ENCODE measurements at regions not wholly inside any gene's neighbourhood (a gene's known extent, or its start where the extent isn't known, plus 50 kb on each side); places are given as distances from the start of the nearest gene placed in this dataset.
"Not testable (repeated sequence)": the region's sequence is repeated elsewhere in the genome, so short reads cannot be mapped to it uniquely, and the experiment has no call there.

DNA sequence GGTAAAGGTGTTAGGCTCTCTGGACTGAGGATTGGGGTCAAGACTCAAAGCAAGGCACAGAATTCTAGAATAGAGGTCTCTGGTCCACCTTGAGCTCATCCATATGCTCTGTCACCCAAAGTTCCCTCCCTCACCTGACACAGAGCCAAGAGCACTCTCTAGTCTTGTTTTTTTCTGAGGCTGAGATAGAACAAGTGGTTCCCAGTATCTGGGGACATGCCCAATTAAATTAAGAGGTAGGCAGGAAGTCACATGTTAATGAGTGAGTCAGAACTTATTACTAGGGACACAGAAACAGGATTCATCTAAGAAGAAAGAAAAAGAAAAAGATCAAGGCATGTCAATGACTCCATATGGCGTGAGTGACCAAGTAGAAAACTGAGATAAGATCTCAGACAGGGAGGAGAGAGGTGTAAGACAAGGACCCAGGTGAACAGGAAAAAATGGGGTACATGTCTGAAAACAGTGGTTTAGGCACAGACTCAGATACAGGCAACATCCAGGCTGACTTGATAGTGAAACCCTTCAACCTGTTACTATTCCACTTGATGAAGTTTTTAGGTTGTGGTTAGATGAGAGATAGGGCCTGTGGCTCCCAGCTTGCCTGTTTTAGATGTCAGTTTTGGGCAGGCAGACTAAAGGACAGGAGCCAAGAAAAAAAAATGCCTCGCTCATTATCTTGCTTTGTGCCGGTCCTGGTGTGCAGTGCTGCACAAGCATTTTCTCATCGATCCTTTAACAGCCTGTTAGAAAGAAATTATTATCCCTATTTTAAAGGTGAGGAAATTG, 609.9 kb downstream of the CCSER2 start:
- no peak for DNase-seq (ENCODE audit: low spot score)

DNA sequence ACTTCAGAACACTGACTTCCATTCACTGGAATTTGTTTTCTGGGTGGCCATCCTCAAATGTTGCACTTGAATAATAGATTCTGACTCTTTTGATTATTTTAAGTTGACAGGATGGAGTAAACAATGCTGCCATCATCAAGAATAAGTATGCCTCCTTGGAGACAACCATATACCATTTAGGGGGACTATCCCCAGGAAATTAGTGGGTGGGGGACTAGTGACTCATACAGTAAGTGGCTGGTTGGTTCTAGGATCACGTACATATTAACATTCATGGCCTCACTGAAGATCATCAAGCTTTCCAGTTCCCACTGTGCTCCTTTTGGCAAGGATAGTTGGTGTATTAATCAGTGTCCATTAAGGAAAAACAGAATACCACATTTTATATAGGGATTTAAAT, 615.2 kb downstream of the CCSER2 start:
- DNase-seq (ENCODE audit: low spot score): no peak

DNA sequence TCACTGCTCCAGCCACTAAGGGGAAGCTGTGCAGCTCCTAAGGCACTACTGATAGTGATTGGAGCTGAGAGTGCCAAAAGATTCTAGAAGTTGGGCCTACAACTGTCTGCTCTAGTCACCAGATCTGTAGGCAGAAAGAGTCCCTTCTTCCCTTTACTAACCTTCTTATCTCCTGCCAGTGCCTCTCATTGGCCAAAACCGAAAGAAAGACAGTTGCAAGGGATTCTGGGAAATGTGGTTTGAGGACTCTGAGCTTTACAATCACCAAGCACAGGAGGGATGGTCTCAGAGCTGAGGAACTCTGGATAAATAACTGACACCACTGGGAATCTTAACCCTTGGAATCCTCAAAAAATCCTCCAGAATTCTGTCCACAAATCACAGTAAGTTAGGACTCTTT, 615.8 kb downstream of the CCSER2 start:
- no peak for DNase-seq (ENCODE audit: low spot score)

DNA sequence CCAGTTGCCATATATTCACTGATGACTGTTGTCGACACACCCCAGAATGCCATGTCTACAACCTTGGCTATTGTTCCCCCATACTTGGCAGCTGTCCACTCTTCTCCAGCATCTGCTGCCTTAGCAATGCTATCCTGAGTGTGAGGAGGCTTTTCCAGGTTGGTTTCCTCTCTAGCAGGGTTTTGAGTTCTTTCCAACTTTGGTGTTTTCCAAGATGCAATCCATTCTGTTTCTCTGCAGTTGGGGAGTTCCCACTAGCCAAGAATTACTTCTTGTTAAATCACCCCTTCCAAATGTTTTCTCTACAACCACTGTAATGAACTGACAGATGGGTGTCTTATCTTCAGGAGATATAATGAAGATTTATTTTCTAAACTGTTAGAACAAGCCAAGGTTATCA, 617.4 kb downstream of the CCSER2 start:
- no peak for DNase-seq (ENCODE audit: low spot score)

DNA sequence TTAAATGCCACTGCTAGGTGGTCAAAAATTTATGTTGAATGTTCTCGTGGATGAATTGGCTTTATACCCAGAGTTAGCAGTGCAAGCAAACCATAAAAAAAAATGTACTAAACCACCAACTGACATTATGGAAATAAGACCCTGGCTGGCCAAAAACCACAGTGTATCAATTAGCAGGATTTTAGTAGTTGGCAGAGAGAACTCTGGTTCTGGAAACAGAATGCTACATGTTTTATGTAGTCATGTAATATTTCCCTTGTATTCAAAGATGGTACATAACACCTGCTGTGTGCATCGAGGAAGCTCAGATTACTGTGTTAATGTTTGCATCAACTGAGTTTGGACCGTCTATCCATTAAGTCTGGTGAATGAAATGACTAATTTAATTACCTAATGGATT, 618.5 kb downstream of the CCSER2 start:
- no peak for DNase-seq (ENCODE audit: low spot score)

DNA sequence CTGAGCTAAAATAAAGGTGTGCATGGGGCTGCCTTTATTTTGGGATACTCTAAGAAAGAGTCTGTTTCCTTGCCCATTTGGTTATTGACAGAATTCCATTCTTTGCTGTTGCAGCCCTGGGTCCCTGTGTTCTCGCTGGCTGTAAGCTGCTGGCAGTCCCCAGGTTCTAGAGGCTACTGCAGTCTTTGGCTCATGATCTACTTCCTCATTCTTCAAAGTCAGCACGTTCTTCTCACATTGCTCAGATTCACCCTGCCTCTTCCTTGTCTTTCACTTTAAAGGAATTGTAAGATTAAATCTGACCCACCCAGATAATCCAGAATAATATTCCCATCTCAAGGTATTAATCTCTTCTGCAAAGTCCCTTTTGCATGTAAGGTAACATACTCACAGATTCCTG, 620.3 kb downstream of the CCSER2 start:
- no peak for DNase-seq (ENCODE audit: low spot score)

DNA sequence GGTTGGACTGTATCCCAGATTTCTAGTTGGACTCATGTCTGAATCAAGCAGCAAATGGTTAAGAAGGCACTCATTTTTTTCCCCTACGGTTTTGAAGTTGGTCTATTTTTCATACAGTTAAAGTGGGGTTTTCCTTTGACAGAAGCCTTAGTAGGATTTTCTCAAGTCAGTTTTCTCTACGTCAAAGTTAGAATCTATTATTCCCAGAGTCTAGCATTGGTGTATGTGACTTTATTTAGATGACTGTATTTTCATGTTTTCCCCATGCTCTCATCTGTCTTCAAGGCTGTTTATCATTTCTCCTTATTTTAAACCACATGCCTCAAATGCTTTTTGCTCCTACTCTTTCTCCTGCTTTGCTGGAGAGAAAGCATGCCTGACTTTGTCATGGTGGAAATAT, 623.2 kb downstream of the CCSER2 start:
- DNase-seq (ENCODE audit: low spot score): no peak

DNA sequence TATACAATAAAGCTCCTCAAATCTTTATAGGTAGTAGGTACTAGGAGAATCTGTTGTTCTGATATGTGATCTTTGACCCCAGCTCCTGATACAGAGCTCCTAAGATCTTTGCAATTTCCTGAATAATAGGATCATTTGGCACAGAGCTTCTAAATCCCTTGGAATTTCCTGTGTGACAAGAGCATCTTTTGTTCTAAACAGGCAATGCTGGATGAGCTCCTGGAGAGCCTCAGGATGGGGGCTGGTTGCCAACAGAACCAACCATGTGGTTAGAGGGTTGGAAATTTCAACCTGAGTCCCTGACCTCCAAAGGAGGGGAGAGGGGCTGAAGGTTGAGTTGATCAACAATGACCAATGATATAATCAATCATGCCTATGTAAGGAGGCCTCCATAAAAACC, 629.0 kb downstream of the CCSER2 start:
- no peak for DNase-seq (ENCODE audit: low spot score)

DNA sequence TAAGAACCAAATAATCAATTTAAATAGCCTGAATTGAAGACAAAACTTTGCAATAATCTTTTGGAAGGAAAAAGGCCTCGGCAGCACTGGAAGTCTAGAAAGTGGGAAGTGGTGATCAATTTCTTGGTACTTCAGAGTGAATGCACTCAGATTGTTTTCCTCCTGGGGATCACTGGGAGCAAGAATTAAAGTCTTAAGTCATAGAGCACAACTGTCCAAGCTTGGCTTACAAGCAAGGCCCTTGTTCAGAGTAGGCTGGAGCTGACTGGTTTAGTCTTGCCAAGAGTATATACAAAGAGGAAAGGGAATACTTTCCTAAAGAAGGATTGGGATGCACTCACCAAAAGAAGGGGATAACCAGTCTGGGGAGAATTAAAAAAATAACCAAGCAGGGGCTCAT, 637.1 kb downstream of the CCSER2 start:
- DNase-seq (ENCODE audit: low spot score): no peak

DNA sequence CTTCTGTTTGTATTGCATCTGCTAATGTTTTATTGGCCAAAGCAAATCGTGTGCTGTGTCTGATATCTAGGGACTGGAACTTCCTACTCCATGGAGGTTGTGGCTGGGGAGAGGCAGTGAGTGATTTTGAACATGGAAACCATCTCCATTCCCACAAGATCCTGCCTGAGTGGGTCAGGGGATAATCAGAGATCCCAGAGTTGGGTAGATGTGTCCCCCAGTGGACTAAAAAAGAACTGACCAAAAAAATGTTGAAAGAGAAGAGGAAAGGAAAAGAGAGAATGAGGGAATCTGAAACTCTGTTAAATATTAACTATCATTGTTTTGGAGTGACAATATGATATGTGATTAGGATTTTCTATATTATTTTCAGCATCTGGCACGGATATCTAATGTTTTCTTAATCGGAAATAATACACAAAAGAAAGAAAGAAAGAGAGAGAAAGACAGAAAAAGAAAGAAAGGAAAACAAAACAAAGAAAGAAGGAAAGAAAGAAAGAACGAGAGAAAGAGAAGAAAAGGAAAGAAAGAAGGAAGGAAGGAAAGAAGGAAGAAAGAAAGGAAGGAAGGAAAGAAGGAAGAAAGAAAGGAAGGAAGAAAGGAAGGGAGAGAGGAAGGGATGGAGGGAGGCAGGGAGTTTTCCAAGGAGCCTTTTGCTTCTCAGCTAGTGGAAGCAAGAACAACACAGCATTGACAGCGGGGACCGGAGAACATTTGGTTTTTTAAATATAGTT, 638.5 kb downstream of the CCSER2 start:
- no peak for DNase-seq (ENCODE audit: low spot score)

DNA sequence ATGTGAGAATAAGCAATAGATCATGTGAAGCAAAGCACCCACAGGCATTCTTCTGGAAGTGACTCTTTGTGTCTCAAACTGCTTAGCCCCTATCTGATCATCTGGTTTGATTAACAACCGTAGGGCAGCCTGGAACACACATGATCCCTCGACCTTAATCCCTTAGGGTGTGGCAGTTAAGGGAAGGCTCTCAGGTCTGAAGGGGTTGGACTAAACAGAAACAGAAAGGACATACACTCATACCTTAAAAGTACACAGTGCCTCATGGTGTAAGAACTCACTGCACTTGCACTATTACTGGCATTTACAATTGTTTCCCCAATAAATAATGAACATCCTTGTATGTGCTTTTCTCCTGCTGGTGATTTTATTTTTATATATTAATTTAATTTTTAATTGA, 640.9 kb downstream of the CCSER2 start:
- not testable (repeated sequence) for DNase-seq (ENCODE audit: low spot score)

DNA sequence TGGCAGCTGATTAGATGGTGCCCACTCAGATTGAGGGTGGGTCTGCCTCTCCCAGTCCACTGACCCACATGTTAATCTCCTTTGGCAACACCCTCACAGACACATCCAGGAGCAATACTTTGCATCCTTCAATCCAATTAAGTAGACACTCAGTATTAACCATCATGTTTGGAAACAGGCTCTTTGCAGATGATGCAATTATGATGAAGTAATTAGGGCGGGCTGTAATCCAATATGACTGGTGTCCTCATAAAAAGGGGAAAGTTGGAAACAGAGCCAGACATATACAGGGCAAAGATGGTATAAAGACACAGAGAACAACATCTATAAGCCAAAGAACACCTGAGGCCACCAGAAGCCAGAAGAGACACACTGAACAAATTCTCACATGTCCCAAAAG, 658.6 kb downstream of the CCSER2 start:
- DNase-seq (ENCODE audit: low spot score): no peak

DNA sequence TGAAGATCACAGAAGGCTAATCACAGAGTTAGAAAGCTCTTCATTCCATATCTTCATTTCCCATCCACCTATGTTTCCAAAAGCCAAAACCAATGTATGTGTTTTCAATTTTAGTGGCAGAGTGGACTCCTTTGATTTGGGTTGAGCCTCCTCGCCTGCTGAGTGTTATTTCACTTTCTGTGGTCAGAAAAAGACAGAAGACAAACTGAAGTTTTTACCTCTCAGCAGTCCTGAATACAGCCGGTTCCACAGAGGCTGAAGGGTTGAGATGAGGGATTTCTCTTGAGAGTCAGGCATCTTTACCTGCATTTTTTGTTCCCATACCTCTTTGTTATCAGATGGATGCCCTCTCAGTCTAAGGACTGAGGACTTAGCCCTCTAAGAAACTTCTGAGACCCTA, 659.6 kb downstream of the CCSER2 start:
- DNase-seq (ENCODE audit: low spot score): no peak

DNA sequence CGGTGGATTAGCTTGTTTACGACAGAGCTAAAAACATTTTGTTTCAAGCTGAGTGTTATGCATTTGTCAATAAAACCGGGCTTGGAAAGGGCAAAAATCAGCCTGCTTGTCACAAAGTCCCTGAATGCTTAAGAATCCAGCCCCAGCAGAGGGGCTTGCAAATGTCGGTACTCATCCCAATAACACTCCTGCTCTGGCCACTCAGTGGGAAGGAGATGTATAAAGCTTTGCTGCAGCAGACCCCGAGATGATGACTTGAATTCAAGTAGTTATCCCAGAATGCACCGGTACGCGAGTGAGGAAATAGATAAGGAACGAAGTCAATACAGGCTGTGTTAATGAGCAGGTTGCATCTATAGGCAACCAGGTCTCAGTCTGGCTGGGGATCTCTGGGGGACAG, 662.3 kb downstream of the CCSER2 start:
- DNase-seq (ENCODE audit: low spot score): no peak

DNA sequence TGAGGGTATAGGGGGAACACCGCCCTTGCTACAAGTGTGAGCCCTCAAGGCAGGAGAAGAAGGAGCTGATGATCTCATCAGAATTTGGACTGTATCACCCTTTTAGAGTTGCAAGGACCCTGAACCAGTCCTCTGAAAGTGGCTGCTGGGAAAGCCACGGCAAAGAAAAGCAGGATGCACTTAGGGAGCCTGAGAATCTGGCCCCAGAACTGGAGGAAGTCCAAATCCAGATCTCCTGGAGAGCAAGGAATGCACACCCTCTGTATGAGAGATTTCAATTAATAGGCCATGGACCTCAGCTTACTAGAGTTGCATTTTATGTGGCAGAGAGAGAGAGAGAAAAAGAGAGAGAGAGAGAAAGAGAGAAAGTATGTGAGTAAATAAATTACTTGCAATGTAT, 662.9 kb downstream of the CCSER2 start:
- DNase-seq (ENCODE audit: low spot score): no peak

DNA sequence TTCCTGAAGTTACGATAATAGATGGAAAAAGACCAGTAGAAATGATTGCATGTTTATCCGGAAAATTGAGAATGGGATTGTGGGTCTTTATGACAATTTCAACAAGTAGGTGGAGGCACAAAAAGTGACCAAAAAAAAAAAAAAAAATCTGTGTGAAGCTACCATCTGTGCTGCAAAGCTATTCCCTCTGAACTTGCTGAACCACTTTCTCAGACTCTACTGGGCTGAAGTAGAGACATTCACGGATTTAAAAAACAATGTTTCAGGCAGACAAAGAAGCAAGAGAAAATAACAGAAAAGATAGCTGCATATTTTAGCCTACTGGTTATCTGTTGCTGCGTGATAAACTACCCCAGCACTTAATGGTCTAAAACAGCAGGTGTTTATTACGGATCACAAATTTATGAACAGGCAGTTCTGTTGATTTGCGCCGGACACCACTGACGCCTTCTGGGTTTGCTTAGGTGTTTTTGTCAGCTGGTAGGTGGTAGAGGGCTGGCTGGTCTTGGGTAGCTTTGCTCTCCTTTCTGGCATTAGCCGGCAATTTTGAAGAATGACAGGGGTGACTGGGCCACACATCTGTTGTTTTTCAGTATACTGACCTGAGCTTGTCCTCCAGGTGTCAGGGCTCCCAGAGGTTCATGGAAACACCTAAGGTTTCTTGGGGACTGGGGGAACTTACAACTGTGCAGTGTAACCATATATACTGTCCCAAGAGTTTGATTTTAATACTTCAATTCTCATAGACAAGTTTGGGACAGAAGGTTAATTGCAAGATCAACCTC, 665.1 kb downstream of the CCSER2 start:
- DNase-seq (ENCODE audit: low spot score): no peak

DNA sequence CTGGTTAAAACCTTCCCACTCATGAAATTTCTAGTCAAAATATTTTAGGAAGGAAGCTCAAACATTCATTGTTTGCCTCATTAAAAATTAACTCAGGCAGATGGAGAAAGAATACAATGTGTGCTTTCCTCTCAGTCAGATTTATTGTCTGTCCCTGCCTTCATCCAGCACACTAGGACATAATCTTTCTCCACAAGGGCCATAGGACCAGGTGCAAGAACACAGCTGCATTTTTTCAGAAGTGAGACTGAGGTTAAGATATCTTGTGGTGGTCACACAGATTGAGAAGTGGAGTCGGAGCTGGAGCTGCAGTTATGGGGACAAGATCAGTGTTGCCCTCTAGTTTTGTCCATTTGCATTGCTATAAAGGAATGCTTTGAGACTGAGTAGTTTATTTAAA, 666.3 kb downstream of the CCSER2 start:
- no peak for DNase-seq (ENCODE audit: low spot score)

DNA sequence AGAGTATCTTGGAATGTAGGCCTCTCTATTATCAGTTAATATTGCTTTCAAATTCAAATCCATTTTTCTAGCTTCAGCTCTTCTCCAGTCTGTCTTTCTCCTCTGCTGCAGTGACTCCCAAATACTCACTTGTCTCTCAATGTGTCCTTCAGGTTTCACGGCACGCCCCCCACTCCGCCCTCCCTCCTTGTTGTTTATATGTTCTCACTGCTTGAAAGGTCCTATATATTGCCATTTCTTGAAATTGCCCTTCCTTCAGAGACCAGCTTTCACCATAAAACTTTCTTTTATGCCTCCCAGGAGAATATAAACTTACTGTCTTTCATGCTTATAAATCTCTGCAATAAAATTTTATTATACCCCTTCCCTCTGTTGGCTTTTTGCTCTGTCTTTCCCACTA, 668.2 kb downstream of the CCSER2 start:
- no peak for DNase-seq (ENCODE audit: low spot score)

DNA sequence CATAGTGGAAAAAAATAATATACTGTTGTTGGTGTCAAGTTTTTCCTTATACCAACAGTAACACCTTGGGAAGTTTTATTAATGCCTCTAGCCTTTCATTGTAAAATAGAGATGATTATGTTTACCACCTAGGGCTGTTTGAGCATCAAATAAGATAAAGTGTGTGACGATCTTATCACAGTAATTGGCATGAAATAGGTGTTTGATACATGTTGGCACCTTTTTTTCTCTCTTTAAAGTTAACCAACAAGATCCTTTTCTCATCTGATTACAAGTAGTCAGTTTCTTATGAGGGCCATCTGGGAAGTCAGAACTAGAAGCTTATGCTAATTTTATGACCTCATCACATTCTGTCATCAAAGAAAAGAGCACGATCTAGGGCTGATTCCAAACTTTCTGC, 669.5 kb downstream of the CCSER2 start:
- DNase-seq (ENCODE audit: low spot score): no peak

DNA sequence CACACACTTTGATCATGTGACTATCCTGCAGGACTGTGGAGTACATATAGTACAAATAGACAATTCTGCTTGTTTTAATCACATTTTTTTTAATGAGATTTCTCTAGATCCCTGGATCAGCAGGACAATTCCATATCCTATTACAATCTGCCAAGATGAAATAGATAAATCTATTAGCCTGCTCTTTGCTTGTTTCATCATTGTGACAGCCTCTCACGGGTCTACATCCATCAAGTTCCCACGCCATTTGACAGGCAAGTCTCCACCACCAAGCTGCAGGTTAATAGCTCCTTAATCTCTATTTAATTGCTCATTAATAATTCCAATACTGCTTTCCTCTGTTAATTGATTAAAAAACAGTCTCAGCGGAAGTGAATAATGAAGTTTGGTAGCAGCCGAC, 671.5 kb downstream of the CCSER2 start:
- no peak for DNase-seq (ENCODE audit: low spot score)

DNA sequence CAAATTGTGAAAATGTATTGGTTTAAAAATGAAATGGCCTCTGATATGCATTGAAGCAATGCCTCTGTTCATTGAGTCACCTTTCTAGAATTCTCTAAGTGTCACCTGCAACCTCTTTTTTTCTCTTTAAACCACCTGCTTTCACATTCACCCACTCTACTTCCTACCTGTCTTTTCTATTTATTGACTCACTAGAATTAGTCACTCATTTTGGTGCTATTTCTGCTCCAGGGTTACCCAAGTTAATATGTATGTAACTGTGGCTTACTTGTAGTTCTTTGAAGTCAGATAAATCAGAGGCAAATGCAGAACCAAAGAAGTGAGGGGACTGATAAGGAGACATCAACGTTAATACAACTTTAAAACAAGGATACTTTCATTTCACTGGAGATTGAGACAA, 674.7 kb downstream of the CCSER2 start:
- DNase-seq (ENCODE audit: low spot score): no peak

DNA sequence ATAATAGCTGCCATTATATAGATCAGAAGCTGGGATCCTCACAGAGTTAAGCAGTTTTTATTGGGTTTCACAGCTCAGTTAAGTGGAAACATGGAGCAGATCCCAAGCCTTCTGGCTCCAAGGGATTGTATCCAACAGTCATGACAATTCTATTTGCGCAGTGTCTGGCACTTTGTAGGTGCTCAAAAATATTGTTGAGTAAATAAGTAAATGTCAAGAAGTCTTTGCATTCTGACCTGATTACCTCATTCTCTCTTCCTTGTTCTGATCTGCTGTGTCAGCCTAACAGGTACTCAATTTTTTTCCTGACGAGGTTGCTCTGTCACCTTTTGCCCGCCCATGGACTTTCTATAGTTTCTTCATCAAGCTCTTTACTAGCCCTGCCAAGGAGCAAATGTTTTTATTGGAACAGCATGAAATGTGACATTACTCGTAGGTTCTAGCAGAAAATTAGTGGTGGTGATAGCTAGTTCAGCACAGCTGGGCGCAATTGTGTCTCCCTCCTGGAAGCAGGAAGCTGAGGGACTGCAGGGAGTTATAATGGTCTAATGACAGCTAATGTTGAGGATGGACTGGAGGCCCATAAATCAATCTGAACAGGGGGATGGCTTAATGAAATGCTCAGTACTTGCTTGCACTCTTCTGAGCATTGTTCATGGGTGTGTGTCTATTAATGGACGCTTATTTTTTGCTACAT, 680.2 kb downstream of the CCSER2 start:
- DNase-seq (ENCODE audit: low spot score): no peak

Measured in AG08395 (cell line).